Neural progenitor cell (in vitro differentiated cells): ENCODE measurements at regions not wholly inside any gene's neighbourhood (a gene's known extent, or its start where the extent isn't known, plus 50 kb on each side); places are given as distances from the start of the nearest gene placed in this dataset.

Experiments
- CTCF ChIP-seq: fragments of 200-600 bp; sonication (generic); IDR thresholded peaks from 2 replicates; pipeline ENCODE4 v1.5.1; 2017; ENCODE audit warnings: antibody characterized with exemption, mild to moderate bottlenecking
- EZH2 ChIP-seq: fragments of 200-600 bp; sonication (generic); IDR thresholded peaks from 2 replicates; pipeline ENCODE4 v1.6.1; 2017; ENCODE audit warnings: antibody characterized with exemption, mild to moderate bottlenecking, moderate library complexity

- TF ChIP-seq EZH2 (no peak), CTCF (no peak)
Observed at GRCh38 chr10:30536578-30536977, 93.0 kb downstream of the LYZL2 start.
